ENCODE measurements at regions not wholly inside any gene's neighbourhood (a gene's known extent, or its start where the extent isn't known, plus 50 kb on each side); places are given as distances from the start of the nearest gene placed in this dataset.

DNA sequence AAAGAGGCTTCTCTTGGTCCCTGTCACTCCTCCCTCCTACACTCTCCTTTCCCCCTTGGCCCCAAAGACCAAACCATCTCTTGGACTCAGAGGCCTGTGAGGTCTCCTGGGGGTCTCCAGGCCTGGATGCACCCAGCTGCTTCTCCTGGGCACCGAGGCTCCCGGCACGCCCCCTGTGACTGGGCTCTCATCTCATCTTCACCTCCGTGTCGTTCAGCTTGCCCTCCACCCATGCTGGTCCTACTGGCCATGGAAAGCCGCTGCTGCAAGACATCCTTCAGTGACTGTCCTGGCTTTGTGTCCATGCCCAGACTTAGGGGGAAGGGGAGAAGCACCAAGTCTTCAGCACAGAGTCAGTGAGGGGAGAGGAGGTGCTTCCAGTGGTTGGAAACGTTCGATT, 141.4 kb upstream of the RET start:
- H3K4ac ChIP-seq (ENCODE audit: low read depth, low read length): no peak overlapping the region
- no peaks in the 10 kb centered on the region for H4K20me1 ChIP-seq (ENCODE audit: insufficient read depth, low read length)
- H2BK15ac ChIP-seq (ENCODE audit: low read depth, low read length): no peak overlapping the region
- no peaks in the 10 kb centered on the region for H3K36me3 ChIP-seq (ENCODE audit: control insufficient read depth, insufficient read depth, low read length)
- H2AK5ac ChIP-seq (ENCODE audit: low read depth, low read length): no peak overlapping the region
- no peak overlapping the region for H2AK9ac ChIP-seq (replicated peaks; ENCODE audit: low read depth, low read length, poor library complexity)
- intact Hi-C loops (cut with micrococcal nuclease): no loop called here
- H3K79me1 ChIP-seq (ENCODE audit: low read depth in 1 of 2, low read length in 2 of 2): no peaks in the 10 kb centered on the region
- dilution Hi-C loops (cut with HindIII; ENCODE audit: low sequenced_read_pairs, unreplicated experiment): no loop called here
- BruUV-seq (replicated peaks): no TSS peak
- no peak overlapping the region for H3K9ac ChIP-seq (ENCODE audit: low read depth, low read length)
- H3K27ac ChIP-seq (ENCODE audit: insufficient read depth, low read length): no peak overlapping the region
- H3K14ac ChIP-seq (replicated peaks; ENCODE audit: low read depth, low read length): no peak overlapping the region
- H4K8ac ChIP-seq (ENCODE audit: low read depth in 2 of 2, low read length in 2 of 2): no peak overlapping the region
- no peak overlapping the region for H4K91ac ChIP-seq (ENCODE audit: insufficient read depth, low read depth, low read length)
- H3K23ac ChIP-seq (ENCODE audit: low read depth, low read length): no peak overlapping the region
- no peak for TF ChIP-seq RAD21 (IDR thresholded peaks at IDR 0.05; ENCODE audit: low read length)
- TF ChIP-seq NFE2L2 (IDR thresholded peaks at IDR 0.05; ENCODE audit: low read depth, low read length): no peak
- TF ChIP-seq MAFK (IDR thresholded peaks at IDR 0.05; ENCODE audit: low read depth, low read length): no peak
- no peak for TF ChIP-seq CEBPB (IDR thresholded peaks at IDR 0.05; ENCODE audit: low read depth, low read length)
- TF ChIP-seq, protein P1, sequence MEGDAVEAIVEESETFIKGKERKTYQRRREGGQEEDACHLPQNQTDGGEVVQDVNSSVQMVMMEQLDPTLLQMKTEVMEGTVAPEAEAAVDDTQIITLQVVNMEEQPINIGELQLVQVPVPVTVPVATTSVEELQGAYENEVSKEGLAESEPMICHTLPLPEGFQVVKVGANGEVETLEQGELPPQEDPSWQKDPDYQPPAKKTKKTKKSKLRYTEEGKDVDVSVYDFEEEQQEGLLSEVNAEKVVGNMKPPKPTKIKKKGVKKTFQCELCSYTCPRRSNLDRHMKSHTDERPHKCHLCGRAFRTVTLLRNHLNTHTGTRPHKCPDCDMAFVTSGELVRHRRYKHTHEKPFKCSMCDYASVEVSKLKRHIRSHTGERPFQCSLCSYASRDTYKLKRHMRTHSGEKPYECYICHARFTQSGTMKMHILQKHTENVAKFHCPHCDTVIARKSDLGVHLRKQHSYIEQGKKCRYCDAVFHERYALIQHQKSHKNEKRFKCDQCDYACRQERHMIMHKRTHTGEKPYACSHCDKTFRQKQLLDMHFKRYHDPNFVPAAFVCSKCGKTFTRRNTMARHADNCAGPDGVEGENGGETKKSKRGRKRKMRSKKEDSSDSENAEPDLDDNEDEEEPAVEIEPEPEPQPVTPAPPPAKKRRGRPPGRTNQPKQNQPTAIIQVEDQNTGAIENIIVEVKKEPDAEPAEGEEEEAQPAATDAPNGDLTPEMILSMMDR (conservative IDR thresholded peaks at IDR 0.05; ENCODE audit: low read depth, low read length): no peak
- TF ChIP-seq CHD1 (IDR thresholded peaks at IDR 0.05; ENCODE audit: low read depth, low read length): no peak
- no peak for TF ChIP-seq POLR2A (IDR thresholded peaks at IDR 0.05; ENCODE audit: low read depth, low read length)
- TF ChIP-seq MAZ (IDR thresholded peaks at IDR 0.05; ENCODE audit: borderline replicate concordance, low read depth, low read length): no peak
- TF ChIP-seq SMC3 (IDR thresholded peaks at IDR 0.05; ENCODE audit: low read depth, low read length): no peak
- TF ChIP-seq, protein P2, sequence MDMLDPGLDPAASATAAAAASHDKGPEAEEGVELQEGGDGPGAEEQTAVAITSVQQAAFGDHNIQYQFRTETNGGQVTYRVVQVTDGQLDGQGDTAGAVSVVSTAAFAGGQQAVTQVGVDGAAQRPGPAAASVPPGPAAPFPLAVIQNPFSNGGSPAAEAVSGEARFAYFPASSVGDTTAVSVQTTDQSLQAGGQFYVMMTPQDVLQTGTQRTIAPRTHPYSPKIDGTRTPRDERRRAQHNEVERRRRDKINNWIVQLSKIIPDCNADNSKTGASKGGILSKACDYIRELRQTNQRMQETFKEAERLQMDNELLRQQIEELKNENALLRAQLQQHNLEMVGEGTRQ (IDR thresholded peaks at IDR 0.05; ENCODE audit: low read depth, low read length): no peak
- TF ChIP-seq RFX5 (IDR thresholded peaks at IDR 0.05; ENCODE audit: low read depth, low read length): no peak
- no peak for TF ChIP-seq RCOR1 (IDR thresholded peaks at IDR 0.05; ENCODE audit: insufficient replicate concordance, low read length)
- no peak for TF ChIP-seq MXI1 (IDR thresholded peaks at IDR 0.05; ENCODE audit: borderline replicate concordance, low read depth, low read length)
- POLR2A ChIA-PET (ENCODE audit: unreplicated experiment): no interaction called here
- no peak overlapping the region for H2BK5ac ChIP-seq (ENCODE audit: low read depth, low read length, poor library complexity, severe bottlenecking)
- H3K4me3 ChIP-seq (ENCODE audit: insufficient read depth, low read depth, low read length): no peak overlapping the region
- no peak for ATAC-seq (ENCODE audit: low read depth)
- no CpG with 5 or more reads among the region's 8 CpGs for WGBS, 2 experiments (ENCODE audit: extremely low coverage in 2 of 2, insufficient read length in 1 of 2)
- CTCF ChIA-PET: no interaction called here
- no peak overlapping the region for H2BK20ac ChIP-seq (ENCODE audit: low read depth, low read length)
- in situ Hi-C loops (cut with MboI; ENCODE audit: low sequenced_read_pairs): no loop called here
- no peaks in the 10 kb centered on the region for H3K9me3 ChIP-seq (ENCODE audit: control insufficient read depth, insufficient read depth, low read length)
- H2AFZ ChIP-seq (replicated peaks; ENCODE audit: low read length, poor library complexity): no peak overlapping the region
- H3K4me2 ChIP-seq (ENCODE audit: low read depth, low read length): no peak overlapping the region
- peaks cover 18% of the 10 kb centered on the region for H3K27me3 ChIP-seq (ENCODE audit: control insufficient read depth, insufficient read depth, low read length)
- no peak overlapping the region for H2BK120ac ChIP-seq (ENCODE audit: low read depth, low read length)
- no peak for DNase-seq
- H3K56ac ChIP-seq (ENCODE audit: extremely low read depth, insufficient read depth, low read length): no peak overlapping the region
- H4K5ac ChIP-seq (ENCODE audit: low read depth, low read length): no peak overlapping the region
- H3K9me1 ChIP-seq (ENCODE audit: insufficient read depth, low read length): peaks cover 2% of the 10 kb centered on the region; the same call in 1 of the 2 replicates
- no peaks in the 10 kb centered on the region for H3K4me1 ChIP-seq (ENCODE audit: control insufficient read depth, insufficient read depth, low read length)
- no peak overlapping the region for H3K18ac ChIP-seq (ENCODE audit: low read depth, low read length)

Measured in IMR-90 (cell line).